H1 (cell line): ENCODE measurements at regions not wholly inside any gene's neighbourhood (a gene's known extent, or its start where the extent isn't known, plus 50 kb on each side); places are given as distances from the start of the nearest gene placed in this dataset.

Experiments used
- BRCA1 ChIP-seq: IDR thresholded peaks from 2 replicates; pipeline ENCODE4 v1.6.1; 2012; ENCODE audit warnings: low read depth, low read length, improper control_type of control experiment
- CEBPB ChIP-seq: IDR thresholded peaks from 2 replicates; pipeline ENCODE4 v1.6.1; 2012; ENCODE audit warnings: low read depth, low read length
- CTBP2 ChIP-seq: IDR thresholded peaks from 2 replicates; pipeline ENCODE4 v1.7.0; 2011; ENCODE audit warnings: borderline replicate concordance, mild to moderate bottlenecking, moderate library complexity, mixed read lengths, low read length; ENCODE audit not compliant: insufficient read depth, insufficient read length
- CTCF ChIP-seq, 3 experiments: IDR thresholded peaks; 1 replicate in 2 of 3; 2 replicates in 1 of 3; pipeline versions ENCODE4 v1.5.1 to v1.6.1; 2011; ENCODE audit warnings: low read length in 3 of 3, mild to moderate bottlenecking in 3 of 3, inconsistent platforms in 2 of 3, low read depth in 1 of 3, moderate library complexity in 1 of 3; ENCODE audit not compliant: insufficient read depth in 1 of 3; ENCODE audit errors: control extremely low read depth in 1 of 3
- E2F6 ChIP-seq: IDR thresholded peaks from 2 replicates; pipeline ENCODE4 v1.6.1; 2012; ENCODE audit warnings: inconsistent platforms
- EGR1 ChIP-seq: IDR thresholded peaks from 2 replicates; pipeline ENCODE4 v1.6.1; 2011; ENCODE audit warnings: low read depth, low read length, borderline replicate concordance
- HDAC6 ChIP-seq: IDR thresholded peaks from one replicate; pipeline ENCODE4 v1.7.1; 2012; ENCODE audit warnings: low read depth, mild to moderate bottlenecking, inconsistent platforms, low read length, moderate library complexity
- JUN ChIP-seq: IDR thresholded peaks from 2 replicates; pipeline ENCODE4 v1.6.1; 2011; ENCODE audit warnings: low read depth, mild to moderate bottlenecking, improper control_type of control experiment, low read length
- KDM1A ChIP-seq: fragments of 200-600, 300-600 bp; sonication (generic); IDR thresholded peaks from 2 replicates; pipeline ENCODE4 v1.7.1; 2016; ENCODE audit warnings: mild to moderate bottlenecking, low read length, borderline replicate concordance
- KDM5A ChIP-seq: fragments of 200-600 bp; IDR thresholded peaks from 2 replicates; pipeline ENCODE4 v1.7.1; 2012; ENCODE audit warnings: mild to moderate bottlenecking, low read length, inconsistent platforms, mixed read lengths
- MAX ChIP-seq: IDR thresholded peaks from 2 replicates; pipeline ENCODE4 v1.6.1; 2012; ENCODE audit warnings: inconsistent platforms
- SIN3A ChIP-seq, 2 experiments: IDR thresholded peaks in 1 of 2; conservative IDR thresholded peaks in 1 of 2; 2 replicates each; pipeline ENCODE4 v1.6.1; 2011 to 2012; ENCODE audit warnings: low read length in 2 of 2, improper control_type of control experiment in 1 of 2, low read depth in 1 of 2, mild to moderate bottlenecking in 1 of 2
- SP4 ChIP-seq: IDR thresholded peaks from 2 replicates; pipeline ENCODE4 v1.6.1; 2012; ENCODE audit warnings: low read length, inconsistent platforms
- SRF ChIP-seq: IDR thresholded peaks from 2 replicates; pipeline ENCODE4 v1.6.1; 2011; ENCODE audit warnings: mild to moderate bottlenecking, low read depth, low read length, moderate library complexity
- TBP ChIP-seq: IDR thresholded peaks from 2 replicates; pipeline ENCODE4 v1.6.1; 2011; ENCODE audit warnings: low read depth, low read length, improper control_type of control experiment
- TCF12 ChIP-seq: IDR thresholded peaks from 2 replicates; pipeline ENCODE4 v1.6.1; 2011; ENCODE audit warnings: low read depth, mild to moderate bottlenecking, low read length

- TF ChIP-seq CTCF (IDR thresholded peaks at IDR 0.05; ENCODE audit: control extremely low read depth in 1 of 3, insufficient read depth in 1 of 3, low read depth in 1 of 3, low read length in 3 of 3), result no peak
- TF ChIP-seq JUN, result no peak
- TF ChIP-seq SIN3A (conservative IDR thresholded peaks at IDR 0.05 in 1 of 2, IDR thresholded peaks at IDR 0.05 in 1 of 2; ENCODE audit: low read depth in 1 of 2, low read length in 2 of 2), result no peak
- no peak for TF ChIP-seq SRF
- no peak for TF ChIP-seq HDAC6
- TF ChIP-seq BRCA1, result no peak
- no peak for TF ChIP-seq TCF12
- no peak for TF ChIP-seq CEBPB
- no peak for TF ChIP-seq KDM1A
- no peak; the same call in 1 of the 2 replicates for TF ChIP-seq E2F6
- no peak for TF ChIP-seq KDM5A
- peak; percentile 47; the same call in 1 of the 2 replicates for TF ChIP-seq TBP
- TF ChIP-seq EGR1, result no peak
- TF ChIP-seq MAX, result peak; percentile 37; the same call in 1 of the 2 replicates
- no peak for TF ChIP-seq CTBP2
- TF ChIP-seq SP4, result 0 out of 2 replicates have a peak, but pooled peaks have one; percentile 54
- TF ChIP-seq, all 59 proteins: peak for 11
These were observed 57.4 kb upstream of the PCBP1 start (continued) for GRCh38 chr2:70029814-70030409.
